ENCODE measurements at regions not wholly inside any gene's neighbourhood (a gene's known extent, or its start where the extent isn't known, plus 50 kb on each side); places are given as distances from the start of the nearest gene placed in this dataset.

DNA sequence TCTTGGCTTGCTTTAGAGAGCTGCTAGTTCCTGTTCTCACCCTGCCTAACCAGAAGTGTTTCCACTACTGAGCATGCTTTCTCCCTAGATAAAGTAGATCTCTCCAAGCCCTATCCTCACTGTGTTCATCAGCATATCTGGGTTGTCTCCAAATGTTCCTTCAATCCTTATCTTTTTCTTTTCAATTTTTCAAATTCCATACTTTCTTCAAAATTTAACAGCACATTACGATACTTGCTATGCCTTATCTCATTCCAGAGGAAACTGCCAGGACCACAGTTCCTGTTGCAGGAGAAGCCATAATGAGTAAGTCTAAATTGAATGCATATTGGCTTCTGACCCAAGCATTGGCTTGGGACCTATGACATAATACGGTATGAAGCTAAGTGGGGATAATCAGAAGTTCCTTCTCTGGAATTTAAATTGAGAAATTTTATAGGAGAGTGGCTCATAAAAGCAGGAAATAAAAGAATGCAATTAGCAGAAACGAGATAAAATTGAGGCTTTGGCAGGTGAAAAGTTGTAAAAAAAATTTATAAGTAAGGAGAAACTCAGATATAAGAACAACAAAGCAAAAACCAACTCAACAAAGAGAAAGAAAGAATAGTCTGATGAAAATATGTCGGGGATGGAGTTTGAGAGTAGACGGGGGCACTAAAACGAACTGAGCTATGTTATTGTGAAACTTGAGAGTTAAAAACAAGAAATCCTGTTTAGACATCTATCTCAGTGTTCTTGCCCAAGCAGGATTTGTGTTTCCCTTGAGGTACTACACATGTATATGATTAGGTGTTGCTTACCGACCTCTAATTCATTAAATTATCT, 631.7 kb upstream of the CCDC54 start:
- FAIRE-seq (no peak), DNase-seq (ENCODE audit: insufficient read length) (no peak)
- TF ChIP-seq TAF1 (IDR thresholded peaks at IDR 0.05; ENCODE audit: borderline replicate concordance, low read depth, low read length) (no peak), POLR2AphosphoS5 (IDR thresholded peaks at IDR 0.05; ENCODE audit: low read depth, low read length) (no peak), POLR2A (IDR thresholded peaks at IDR 0.05; ENCODE audit: low read depth, low read length) (no peak)

DNA sequence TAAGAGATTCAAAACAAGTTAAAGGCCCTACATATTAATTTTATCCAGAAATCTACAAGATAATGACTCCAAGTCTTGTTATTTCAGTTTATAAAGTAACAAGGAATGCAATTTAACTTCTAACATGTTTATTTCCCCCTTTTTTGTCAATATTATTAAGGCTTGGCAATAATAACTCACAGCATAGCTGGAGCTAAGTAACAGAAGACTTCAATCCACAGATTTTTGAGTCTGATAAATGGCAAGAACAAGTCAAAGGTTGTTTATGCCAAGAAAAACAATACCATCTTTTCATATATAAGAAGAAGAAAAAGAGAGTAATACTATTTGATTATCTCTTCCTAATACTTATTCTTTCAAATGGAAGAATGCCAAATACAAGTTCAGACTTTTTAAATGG, 631.0 kb upstream of the CCDC54 start:
- no peak for FAIRE-seq
- TF ChIP-seq TAF1 (IDR thresholded peaks at IDR 0.05; ENCODE audit: borderline replicate concordance, low read depth, low read length) (no peak), POLR2AphosphoS5 (IDR thresholded peaks at IDR 0.05; ENCODE audit: low read depth, low read length) (no peak), POLR2A (IDR thresholded peaks at IDR 0.05; ENCODE audit: low read depth, low read length) (no peak)

DNA sequence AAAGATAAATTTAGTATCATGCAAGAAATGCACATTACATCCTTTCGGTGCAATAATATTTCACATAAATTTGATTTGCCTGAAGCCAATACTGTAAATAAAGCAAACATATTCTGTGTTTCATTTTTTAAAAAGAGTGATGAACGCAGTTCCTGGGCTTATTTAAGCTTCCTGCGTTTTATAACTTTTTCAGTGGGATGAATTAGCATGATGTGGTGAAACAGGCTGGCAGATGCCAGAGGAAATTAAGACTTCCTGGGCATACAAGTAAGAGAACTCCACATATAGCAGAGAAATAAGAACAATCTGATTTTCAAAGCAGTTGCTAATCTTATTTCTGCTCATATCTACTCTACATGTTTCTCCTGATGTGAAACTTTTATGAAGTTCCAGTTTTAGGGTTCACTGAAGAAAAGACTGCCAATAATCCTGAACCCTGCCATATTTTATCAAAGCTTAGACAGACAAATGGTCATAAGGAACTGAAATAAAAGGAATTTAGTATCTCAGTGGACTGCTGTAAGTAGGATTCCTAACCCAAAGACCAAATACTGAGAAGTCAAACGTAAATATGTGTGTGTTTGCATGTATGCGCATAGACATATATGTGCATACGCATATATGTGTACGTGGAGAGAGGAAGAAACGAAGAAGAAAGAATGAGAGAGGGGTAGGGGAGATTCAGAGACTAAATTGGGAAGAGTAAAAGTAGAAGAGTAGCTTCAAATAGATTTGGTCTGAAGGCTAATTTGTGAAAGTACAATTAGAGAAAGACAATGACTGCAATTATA, 628.6 kb upstream of the CCDC54 start:
- DNase-seq (ENCODE audit: insufficient read length) (no peak), FAIRE-seq (no peak)
- TF ChIP-seq POLR2AphosphoS5 (IDR thresholded peaks at IDR 0.05; ENCODE audit: low read depth, low read length) (no peak), POLR2A (IDR thresholded peaks at IDR 0.05; ENCODE audit: low read depth, low read length) (no peak), TAF1 (IDR thresholded peaks at IDR 0.05; ENCODE audit: borderline replicate concordance, low read depth, low read length) (no peak)

More for the DNA sequence above, 631.0 kb upstream of the CCDC54 start:
- no peak for DNase-seq (ENCODE audit: insufficient read length)

DNA sequence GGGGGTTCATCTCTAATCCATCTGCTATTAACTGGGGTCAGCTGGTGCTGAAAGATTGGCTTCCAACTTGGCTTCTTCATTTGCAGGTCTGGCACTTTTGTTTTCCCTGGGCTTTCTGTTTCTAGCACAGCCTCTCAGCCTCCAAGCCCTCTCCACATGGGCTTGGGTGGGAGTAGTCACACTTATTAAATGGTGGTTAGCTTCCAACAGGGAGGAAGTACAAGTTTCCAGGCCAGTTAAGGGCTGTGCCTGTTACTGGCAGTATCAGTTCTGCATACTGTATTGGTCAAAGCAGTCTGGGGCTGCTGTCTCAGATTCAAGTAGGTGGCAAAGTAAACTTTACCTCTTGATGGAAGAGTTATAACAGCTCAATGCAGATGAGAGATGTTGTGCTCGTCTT, 627.1 kb upstream of the CCDC54 start:
- FAIRE-seq (no peak), DNase-seq (ENCODE audit: insufficient read length) (no peak)
- TF ChIP-seq POLR2A (IDR thresholded peaks at IDR 0.05; ENCODE audit: low read depth, low read length) (no peak), TAF1 (IDR thresholded peaks at IDR 0.05; ENCODE audit: borderline replicate concordance, low read depth, low read length) (no peak), POLR2AphosphoS5 (IDR thresholded peaks at IDR 0.05; ENCODE audit: low read depth, low read length) (no peak)

DNA sequence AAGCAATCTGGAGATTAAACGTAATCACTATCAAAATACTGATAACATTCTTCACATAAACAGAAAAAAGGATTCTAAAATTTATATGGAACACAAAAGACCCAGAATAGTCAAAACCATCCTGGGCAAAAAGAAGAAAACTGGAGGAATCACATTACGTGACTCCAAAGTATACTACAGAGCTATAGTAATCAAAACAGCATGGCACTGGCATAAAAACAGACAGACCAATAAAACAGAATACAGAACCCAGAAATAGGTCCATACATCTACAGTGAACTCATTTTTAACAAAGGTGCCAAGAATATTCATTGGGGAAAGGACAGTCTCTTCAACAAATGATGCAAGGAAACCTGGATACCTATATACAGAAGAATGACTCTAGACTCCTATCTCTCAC, 621.9 kb upstream of the CCDC54 start:
- FAIRE-seq = no peak
- DNase-seq (ENCODE audit: insufficient read length) = no peak
- TF ChIP-seq POLR2A (IDR thresholded peaks at IDR 0.05; ENCODE audit: low read depth, low read length) = no peak
- no peak for TF ChIP-seq POLR2AphosphoS5 (IDR thresholded peaks at IDR 0.05; ENCODE audit: low read depth, low read length)
- TF ChIP-seq TAF1 (IDR thresholded peaks at IDR 0.05; ENCODE audit: borderline replicate concordance, low read depth, low read length) = no peak

DNA sequence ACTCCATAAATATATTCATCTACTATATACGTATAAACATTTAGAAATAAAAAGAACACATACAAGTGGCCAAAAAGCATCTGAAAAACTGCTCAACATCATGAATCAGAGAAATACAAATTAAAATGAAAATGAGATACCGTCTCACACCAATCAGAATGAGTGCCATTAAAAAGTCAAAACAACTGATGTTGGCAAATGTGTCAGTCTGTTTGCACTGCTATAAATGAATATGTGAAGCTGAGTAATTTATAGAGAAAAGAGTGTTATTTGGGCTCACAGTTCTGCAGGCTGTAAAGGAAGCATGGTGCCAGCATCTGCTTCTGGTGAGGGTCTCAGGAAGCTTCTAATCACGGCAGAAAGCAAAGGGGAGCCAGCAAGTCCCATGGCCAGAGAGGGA, 620.3 kb upstream of the CCDC54 start:
- TF ChIP-seq TAF1 (IDR thresholded peaks at IDR 0.05; ENCODE audit: borderline replicate concordance, low read depth, low read length) (no peak), POLR2AphosphoS5 (IDR thresholded peaks at IDR 0.05; ENCODE audit: low read depth, low read length) (no peak), POLR2A (IDR thresholded peaks at IDR 0.05; ENCODE audit: low read depth, low read length) (no peak)
- DNase-seq (ENCODE audit: insufficient read length) (no peak), FAIRE-seq (no peak)

DNA sequence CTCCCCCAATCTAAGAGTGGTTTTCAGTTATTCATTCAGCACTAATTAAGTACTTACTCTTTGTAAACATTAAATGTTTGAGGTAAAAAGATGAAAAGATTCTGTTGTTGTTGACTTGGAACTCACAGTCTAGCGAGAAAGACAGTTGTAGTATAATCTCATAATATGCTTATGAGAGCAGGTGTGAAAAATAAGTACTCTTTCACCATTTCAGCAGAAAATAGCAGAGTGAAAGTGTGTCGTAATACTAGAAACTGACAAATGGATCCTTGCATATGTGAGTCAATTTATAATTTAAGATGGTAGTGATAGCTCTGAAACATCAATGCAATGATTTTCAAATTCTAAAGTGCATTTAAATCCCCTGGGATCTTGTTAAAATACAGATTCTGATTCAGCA, 618.8 kb upstream of the CCDC54 start:
- no peak for FAIRE-seq
- no peak for DNase-seq (ENCODE audit: insufficient read length)

DNA sequence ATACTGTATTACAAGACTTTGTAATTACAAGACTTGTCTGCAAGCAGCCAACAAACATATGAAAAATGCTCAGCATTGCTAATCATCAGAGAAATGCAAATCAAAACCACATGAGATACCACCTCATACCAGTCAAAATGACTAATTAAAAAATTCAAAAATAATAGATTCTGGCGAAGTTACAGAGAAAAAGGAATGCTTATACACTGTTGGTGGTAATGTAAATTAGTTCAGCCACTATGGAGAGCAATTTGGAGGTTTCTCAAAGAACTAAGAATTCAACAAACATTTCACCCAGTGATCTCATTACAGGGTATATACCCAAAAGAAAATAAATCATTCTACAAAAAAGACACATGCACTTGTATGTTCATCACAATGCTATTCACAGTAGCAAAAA, 617.5 kb upstream of the CCDC54 start:
- FAIRE-seq (no peak), DNase-seq (ENCODE audit: insufficient read length) (no peak)
- TF ChIP-seq TAF1 (IDR thresholded peaks at IDR 0.05; ENCODE audit: borderline replicate concordance, low read depth, low read length) = no peak
- TF ChIP-seq POLR2AphosphoS5 (IDR thresholded peaks at IDR 0.05; ENCODE audit: low read depth, low read length) = no peak
- no peak for TF ChIP-seq POLR2A (IDR thresholded peaks at IDR 0.05; ENCODE audit: low read depth, low read length)

More for the DNA sequence above, 618.8 kb upstream of the CCDC54 start:
- no peak for TF ChIP-seq TAF1 (IDR thresholded peaks at IDR 0.05; ENCODE audit: borderline replicate concordance, low read depth, low read length)
- no peak for TF ChIP-seq POLR2AphosphoS5 (IDR thresholded peaks at IDR 0.05; ENCODE audit: low read depth, low read length)
- TF ChIP-seq POLR2A (IDR thresholded peaks at IDR 0.05; ENCODE audit: low read depth, low read length) = no peak

DNA sequence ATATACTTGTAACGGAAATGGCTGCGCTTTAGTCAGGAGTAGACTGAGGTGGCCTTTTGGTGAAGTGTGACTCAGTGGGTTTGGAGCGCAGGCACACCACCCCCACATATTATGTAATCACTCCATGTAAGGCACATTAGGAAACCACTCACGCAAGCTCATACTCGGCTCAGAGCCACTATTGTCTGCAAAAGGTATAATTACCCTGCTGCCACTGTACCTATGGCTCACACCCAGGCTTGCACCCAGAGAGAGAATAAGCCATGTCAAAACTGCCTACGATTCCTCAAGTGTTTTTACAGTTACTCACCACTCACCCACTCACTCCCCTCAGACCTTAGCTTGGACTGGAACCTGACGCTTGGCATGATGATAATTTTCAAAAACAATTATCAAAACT, 611.9 kb upstream of the CCDC54 start:
- no peak for DNase-seq (ENCODE audit: insufficient read length)
- no peak for FAIRE-seq
- no peak for TF ChIP-seq POLR2A (IDR thresholded peaks at IDR 0.05; ENCODE audit: low read depth, low read length)
- no peak for TF ChIP-seq TAF1 (IDR thresholded peaks at IDR 0.05; ENCODE audit: borderline replicate concordance, low read depth, low read length)
- TF ChIP-seq POLR2AphosphoS5 (IDR thresholded peaks at IDR 0.05; ENCODE audit: low read depth, low read length) = no peak

DNA sequence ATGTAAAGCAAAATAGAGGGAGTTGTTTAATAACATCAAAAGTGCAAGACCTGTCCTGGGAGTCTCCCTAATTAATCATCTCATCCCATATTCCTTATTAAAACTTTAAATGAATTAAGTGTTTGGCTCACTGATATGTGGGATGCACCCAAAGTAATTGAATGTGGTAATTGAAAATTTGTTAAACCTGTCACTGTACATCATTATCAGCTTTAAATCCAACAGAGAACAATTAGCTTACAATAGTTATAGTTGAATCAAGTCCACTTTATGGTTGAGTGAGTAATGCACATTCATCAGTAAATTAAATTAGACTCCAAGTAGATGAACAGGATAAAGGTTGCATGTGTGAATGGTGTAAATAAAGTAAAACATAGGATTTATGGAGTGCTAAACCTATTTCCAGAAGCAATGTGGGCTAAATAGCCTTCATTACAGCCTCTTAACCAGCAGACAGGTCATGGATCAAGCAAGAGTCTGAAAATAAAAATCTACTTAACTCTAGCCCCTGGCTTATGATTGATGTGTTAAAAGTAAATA, 608.2 kb upstream of the CCDC54 start:
- TF ChIP-seq POLR2AphosphoS5 (IDR thresholded peaks at IDR 0.05; ENCODE audit: low read depth, low read length) (no peak), POLR2A (IDR thresholded peaks at IDR 0.05; ENCODE audit: low read depth, low read length) (no peak), TAF1 (IDR thresholded peaks at IDR 0.05; ENCODE audit: borderline replicate concordance, low read depth, low read length) (no peak)
- DNase-seq (ENCODE audit: insufficient read length) = no peak
- FAIRE-seq = no peak

DNA sequence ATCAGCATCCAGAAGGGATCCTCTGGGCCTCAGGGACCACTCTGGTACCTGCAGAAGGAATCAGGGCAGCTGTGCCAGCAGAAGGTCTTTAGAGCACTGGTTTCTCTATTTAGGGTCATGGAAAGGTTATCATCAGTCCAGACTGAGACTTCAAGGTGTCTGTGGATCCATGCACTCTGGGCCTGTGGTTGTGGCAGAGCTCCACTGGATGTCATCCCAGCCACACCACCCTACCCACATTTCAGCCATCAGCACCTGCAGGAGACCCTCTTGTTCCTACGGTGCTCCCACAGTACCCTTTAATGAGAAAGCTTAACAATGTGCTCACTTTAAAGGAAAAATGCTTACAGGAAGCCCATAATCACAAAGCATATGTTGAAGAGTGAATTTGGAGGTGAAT, 603.4 kb upstream of the CCDC54 start:
- TF ChIP-seq TAF1 (IDR thresholded peaks at IDR 0.05; ENCODE audit: borderline replicate concordance, low read depth, low read length) (no peak), POLR2AphosphoS5 (IDR thresholded peaks at IDR 0.05; ENCODE audit: low read depth, low read length) (no peak), POLR2A (IDR thresholded peaks at IDR 0.05; ENCODE audit: low read depth, low read length) (no peak)
- FAIRE-seq (no peak), DNase-seq (ENCODE audit: insufficient read length) (no peak)

Measured in GM12892 (cell line).